Neural cell (in vitro differentiated cells): ENCODE measurements at regions not wholly inside any gene's neighbourhood (a gene's known extent, or its start where the extent isn't known, plus 50 kb on each side); places are given as distances from the start of the nearest gene placed in this dataset.

ENCODE experiments used
- H2AFZ ChIP-seq: fragments of 200-600, 300-800 bp; sonication (generic), shearing (Covaris generic); 2 replicates; pipeline ENCODE4 v1.6.0; 2014; ENCODE audit warnings: low read depth, mild to moderate bottlenecking, antibody characterized with exemption, low read length, moderate library complexity
- H3F3A ChIP-seq: fragments of 200-600 bp; shearing (Covaris generic); 2 replicates; pipeline ENCODE4 v1.6.1; 2016; ENCODE audit warnings: mild to moderate bottlenecking, moderate library complexity, mixed read lengths, antibody characterized with exemption, low read length; ENCODE audit not compliant: insufficient read depth, poor library complexity, severe bottlenecking
- H3K27ac ChIP-seq: fragments of 200-600, 300-800 bp; sonication (generic), shearing (Covaris generic); 2 replicates; pipeline ENCODE4 v1.5.1; 2014; ENCODE audit warnings: mild to moderate bottlenecking, low read length, moderate library complexity
- H3K27me3 ChIP-seq: fragments of 300-800, 200-600 bp; sonication (generic), shearing (Covaris generic); 2 replicates; pipeline ENCODE4 v1.6.0; 2014; ENCODE audit warnings: mild to moderate bottlenecking, low read depth, low read length, moderate library complexity; ENCODE audit not compliant: insufficient read depth
- H3K36me3 ChIP-seq: fragments of 300-800, 200-600 bp; sonication (generic), shearing (Covaris generic); 2 replicates; pipeline ENCODE4 v1.5.1; 2014; ENCODE audit warnings: mild to moderate bottlenecking, antibody characterized with exemption, low read length, moderate library complexity; ENCODE audit not compliant: insufficient read depth
- H3K4me2 ChIP-seq: fragments of 300-800, 200-600 bp; sonication (generic), shearing (Covaris generic); 2 replicates; pipeline ENCODE4 v1.6.0; 2014; ENCODE audit warnings: mild to moderate bottlenecking, low read length
- H3K4me3 ChIP-seq: fragments of 300-800, 200-600 bp; sonication (generic), shearing (Covaris generic); 2 replicates; pipeline ENCODE4 v1.5.1; 2014; ENCODE audit warnings: mild to moderate bottlenecking, low read length, moderate library complexity
- H3K79me2 ChIP-seq: fragments of 200-600 bp; shearing (Covaris generic); replicated peaks from 2 replicates; pipeline ENCODE4 v1.6.0; 2014; ENCODE audit warnings: mild to moderate bottlenecking, low read length, moderate library complexity; ENCODE audit not compliant: insufficient read depth
- H3K9ac ChIP-seq: fragments of 300-800, 200-600 bp; sonication (generic), shearing (Covaris generic); 2 replicates; pipeline ENCODE4 v1.6.1; 2016; ENCODE audit warnings: mild to moderate bottlenecking, low read length, mixed read lengths
- H3K9me2 ChIP-seq: fragments of 200-600 bp; shearing (Covaris generic); 2 replicates; pipeline ENCODE4 v1.6.1; 2016; ENCODE audit warnings: mild to moderate bottlenecking, low read length, mixed read lengths; ENCODE audit not compliant: insufficient read depth
- H3K9me3 ChIP-seq: fragments of 200-600, 300-800 bp; sonication (generic), shearing (Covaris generic); 2 replicates; pipeline ENCODE4 v1.6.1; 2016; ENCODE audit warnings: mild to moderate bottlenecking, mixed run types, low read length, moderate library complexity, mixed read lengths
- H4K20me1 ChIP-seq: fragments of 200-600 bp; shearing (Covaris generic); 2 replicates; pipeline ENCODE4 v1.6.1; 2016; ENCODE audit warnings: mild to moderate bottlenecking, mixed run types; ENCODE audit not compliant: insufficient read depth
- EP300 ChIP-seq: fragments of 450-650 bp; conservative IDR thresholded peaks from 2 replicates; pipeline ENCODE4 v1.6.1; 2014; ENCODE audit warnings: antibody characterized with exemption, mild to moderate bottlenecking, moderate library complexity; ENCODE audit not compliant: poor library complexity, severe bottlenecking
- EZH2 ChIP-seq: fragments of 200-600, 300-800 bp; shearing (Covaris generic), sonication (generic); IDR thresholded peaks from 2 replicates; pipeline ENCODE4 v1.6.1; 2014; ENCODE audit warnings: antibody characterized with exemption, low read length, borderline replicate concordance, mild to moderate bottlenecking; ENCODE audit not compliant: insufficient read depth, poor library complexity, severe bottlenecking
- MXI1 ChIP-seq: fragments of 450-650 bp; conservative IDR thresholded peaks from 2 replicates; pipeline ENCODE4 v1.6.1; 2014; ENCODE audit warnings: antibody characterized with exemption, mild to moderate bottlenecking; ENCODE audit not compliant: poor library complexity, severe bottlenecking
- POLR2AphosphoS5 ChIP-seq: IDR thresholded peaks from 2 replicates; pipeline ENCODE4 v1.6.1; 2012
- RAD21 ChIP-seq: fragments of 450-650 bp; conservative IDR thresholded peaks from 2 replicates; pipeline ENCODE4 v1.6.1; 2014; ENCODE audit warnings: antibody characterized with exemption, mild to moderate bottlenecking, moderate library complexity
- SMC3 ChIP-seq: fragments of 450-650 bp; conservative IDR thresholded peaks from 2 replicates; pipeline ENCODE4 v1.6.1; 2014; ENCODE audit warnings: antibody characterized with exemption, mild to moderate bottlenecking, moderate library complexity; ENCODE audit not compliant: poor library complexity
- TAF1 ChIP-seq: IDR thresholded peaks from 2 replicates; pipeline ENCODE4 v1.6.1; 2012; ENCODE audit warnings: low read depth
- TF ChIP-seq, protein P1 (sequence below): fragments of 450-650 bp; IDR thresholded peaks from 2 replicates; pipeline ENCODE4 v1.5.1; 2014; ENCODE audit warnings: antibody characterized with exemption, mild to moderate bottlenecking, moderate library complexity; ENCODE audit not compliant: poor library complexity, severe bottlenecking
- TF ChIP-seq, protein P2 (sequence below): IDR thresholded peaks from 2 replicates; pipeline ENCODE4 v1.6.1; 2012; ENCODE audit warnings: borderline replicate concordance

DNA sequence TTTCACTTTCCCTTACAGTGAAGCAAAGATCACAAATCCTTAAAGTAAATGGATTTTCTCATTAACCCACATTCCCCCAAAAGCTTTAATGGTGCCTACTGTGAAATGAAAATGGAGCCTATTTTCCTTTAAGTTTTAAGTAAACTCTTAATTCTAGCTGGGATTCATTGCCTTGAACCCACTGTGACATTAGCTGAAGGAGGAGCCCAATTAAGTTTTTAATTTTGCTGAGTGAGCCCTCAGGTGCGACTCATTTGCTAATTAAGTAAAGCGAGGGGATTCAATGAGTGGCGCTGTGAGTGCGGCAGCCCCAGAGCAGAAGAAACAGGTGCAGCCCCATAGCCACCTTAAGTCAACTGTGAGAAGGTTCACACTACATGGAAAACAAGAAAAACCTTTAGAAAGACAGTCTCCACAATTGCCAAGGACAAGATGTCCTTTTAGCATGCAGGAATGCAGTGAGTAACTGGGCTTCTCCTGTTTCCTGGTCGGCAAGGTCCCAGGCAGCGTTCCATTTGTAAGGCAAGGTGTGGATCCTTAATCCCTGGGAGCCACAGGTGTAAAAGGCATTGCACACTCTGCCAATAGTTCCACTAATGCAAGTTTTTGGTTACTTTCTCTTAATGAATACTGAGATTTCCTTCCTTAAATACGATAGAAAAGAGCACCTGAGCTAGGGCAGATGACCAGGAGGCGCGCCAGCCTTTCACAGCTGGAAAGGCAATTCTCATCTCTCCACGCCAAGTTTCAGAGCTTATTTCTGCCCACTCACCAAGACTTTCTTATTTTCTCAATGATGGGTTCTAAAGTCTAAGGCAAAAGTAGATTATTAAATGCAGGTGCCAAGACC, 87.7 kb downstream of the TMEM18 start:
- Histone ChIP-seq H3K79me2 (no peaks in the 10 kb centered on the region), H3K27me3 (no peaks in the 10 kb centered on the region), H3K4me3 (no peak overlapping the region), H3K9me3 (no peaks in the 10 kb centered on the region), H3K27ac (no peak overlapping the region), H2AFZ (no peak overlapping the region), H3K4me2 (no peak overlapping the region), H3K9ac (no peak overlapping the region), H3K36me3 (no peaks in the 10 kb centered on the region), H3F3A (no peaks in the 10 kb centered on the region), H3K9me2 (no peaks in the 10 kb centered on the region), H4K20me1 (no peaks in the 10 kb centered on the region)
- no peak for TF ChIP-seq POLR2AphosphoS5
- TF ChIP-seq SMC3: no peak
- no peak for TF ChIP-seq EP300
- no peak for TF ChIP-seq TAF1
- TF ChIP-seq, protein P1, sequence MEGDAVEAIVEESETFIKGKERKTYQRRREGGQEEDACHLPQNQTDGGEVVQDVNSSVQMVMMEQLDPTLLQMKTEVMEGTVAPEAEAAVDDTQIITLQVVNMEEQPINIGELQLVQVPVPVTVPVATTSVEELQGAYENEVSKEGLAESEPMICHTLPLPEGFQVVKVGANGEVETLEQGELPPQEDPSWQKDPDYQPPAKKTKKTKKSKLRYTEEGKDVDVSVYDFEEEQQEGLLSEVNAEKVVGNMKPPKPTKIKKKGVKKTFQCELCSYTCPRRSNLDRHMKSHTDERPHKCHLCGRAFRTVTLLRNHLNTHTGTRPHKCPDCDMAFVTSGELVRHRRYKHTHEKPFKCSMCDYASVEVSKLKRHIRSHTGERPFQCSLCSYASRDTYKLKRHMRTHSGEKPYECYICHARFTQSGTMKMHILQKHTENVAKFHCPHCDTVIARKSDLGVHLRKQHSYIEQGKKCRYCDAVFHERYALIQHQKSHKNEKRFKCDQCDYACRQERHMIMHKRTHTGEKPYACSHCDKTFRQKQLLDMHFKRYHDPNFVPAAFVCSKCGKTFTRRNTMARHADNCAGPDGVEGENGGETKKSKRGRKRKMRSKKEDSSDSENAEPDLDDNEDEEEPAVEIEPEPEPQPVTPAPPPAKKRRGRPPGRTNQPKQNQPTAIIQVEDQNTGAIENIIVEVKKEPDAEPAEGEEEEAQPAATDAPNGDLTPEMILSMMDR: no peak
- TF ChIP-seq, protein P2, sequence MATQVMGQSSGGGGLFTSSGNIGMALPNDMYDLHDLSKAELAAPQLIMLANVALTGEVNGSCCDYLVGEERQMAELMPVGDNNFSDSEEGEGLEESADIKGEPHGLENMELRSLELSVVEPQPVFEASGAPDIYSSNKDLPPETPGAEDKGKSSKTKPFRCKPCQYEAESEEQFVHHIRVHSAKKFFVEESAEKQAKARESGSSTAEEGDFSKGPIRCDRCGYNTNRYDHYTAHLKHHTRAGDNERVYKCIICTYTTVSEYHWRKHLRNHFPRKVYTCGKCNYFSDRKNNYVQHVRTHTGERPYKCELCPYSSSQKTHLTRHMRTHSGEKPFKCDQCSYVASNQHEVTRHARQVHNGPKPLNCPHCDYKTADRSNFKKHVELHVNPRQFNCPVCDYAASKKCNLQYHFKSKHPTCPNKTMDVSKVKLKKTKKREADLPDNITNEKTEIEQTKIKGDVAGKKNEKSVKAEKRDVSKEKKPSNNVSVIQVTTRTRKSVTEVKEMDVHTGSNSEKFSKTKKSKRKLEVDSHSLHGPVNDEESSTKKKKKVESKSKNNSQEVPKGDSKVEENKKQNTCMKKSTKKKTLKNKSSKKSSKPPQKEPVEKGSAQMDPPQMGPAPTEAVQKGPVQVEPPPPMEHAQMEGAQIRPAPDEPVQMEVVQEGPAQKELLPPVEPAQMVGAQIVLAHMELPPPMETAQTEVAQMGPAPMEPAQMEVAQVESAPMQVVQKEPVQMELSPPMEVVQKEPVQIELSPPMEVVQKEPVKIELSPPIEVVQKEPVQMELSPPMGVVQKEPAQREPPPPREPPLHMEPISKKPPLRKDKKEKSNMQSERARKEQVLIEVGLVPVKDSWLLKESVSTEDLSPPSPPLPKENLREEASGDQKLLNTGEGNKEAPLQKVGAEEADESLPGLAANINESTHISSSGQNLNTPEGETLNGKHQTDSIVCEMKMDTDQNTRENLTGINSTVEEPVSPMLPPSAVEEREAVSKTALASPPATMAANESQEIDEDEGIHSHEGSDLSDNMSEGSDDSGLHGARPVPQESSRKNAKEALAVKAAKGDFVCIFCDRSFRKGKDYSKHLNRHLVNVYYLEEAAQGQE: no peak
- no peak for TF ChIP-seq RAD21
- no peak for TF ChIP-seq MXI1
- no peak for TF ChIP-seq EZH2

DNA sequence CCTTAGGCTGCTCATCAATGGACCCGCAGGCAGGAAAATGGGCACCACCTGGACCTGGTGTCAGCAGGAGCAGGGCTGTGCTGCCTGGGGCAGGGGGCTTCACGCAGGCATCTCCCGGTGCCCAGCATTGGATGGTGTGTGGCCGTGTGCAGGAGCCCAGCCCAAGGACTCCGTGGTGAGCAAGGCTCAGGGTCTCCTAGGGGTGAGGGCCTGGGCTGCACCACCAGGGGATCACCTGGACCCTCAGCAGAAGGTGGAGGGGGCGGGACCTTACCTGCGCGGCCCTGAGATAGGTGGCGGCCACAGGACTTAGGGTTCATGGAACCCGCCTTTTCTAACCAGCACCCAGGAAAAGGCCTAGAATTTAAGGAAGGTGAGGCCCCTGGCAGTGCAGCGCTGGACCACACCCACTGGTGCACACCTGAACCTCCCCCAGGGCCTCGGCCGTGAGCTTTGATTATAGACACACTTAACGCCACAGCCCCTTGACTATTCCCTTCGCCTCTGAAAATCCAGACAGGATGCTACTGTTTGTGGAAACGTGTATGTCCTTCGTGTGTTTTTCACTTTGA, 89.0 kb downstream of the TMEM18 start:
- no peaks in the 10 kb centered on the region for H4K20me1 ChIP-seq
- H3K9me2 ChIP-seq: no peaks in the 10 kb centered on the region

More for the DNA sequence above, 89.0 kb downstream of the TMEM18 start:
- H3K4me3 ChIP-seq: no peak overlapping the region
- H3K9me3 ChIP-seq: no peaks in the 10 kb centered on the region
- TF ChIP-seq, protein P1: no peak
- H3F3A ChIP-seq: no peaks in the 10 kb centered on the region
- H3K79me2 ChIP-seq: no peaks in the 10 kb centered on the region
- H3K9ac ChIP-seq: no peak overlapping the region
- no peaks in the 10 kb centered on the region for H3K36me3 ChIP-seq
- H3K27ac ChIP-seq: no peak overlapping the region
- H3K4me2 ChIP-seq: no peak overlapping the region
- no peaks in the 10 kb centered on the region for H3K27me3 ChIP-seq
- no peak overlapping the region for H2AFZ ChIP-seq
